CD4-positive, alpha-beta T cell treated with Interleukin-15 for 4 hours (primary cell): ENCODE measurements at regions not wholly inside any gene's neighbourhood (a gene's known extent, or its start where the extent isn't known, plus 50 kb on each side); places are given as distances from the start of the nearest gene placed in this dataset.
"Not testable (repeated sequence)": the region's sequence is repeated elsewhere in the genome, so short reads cannot be mapped to it uniquely, and the experiment has no call there.

ENCODE experiments used
- DNase-seq: peaks from one replicate; pipeline ENCODE4 v3.0.0-alpha.2; 2020; ENCODE audit warnings: low spot score

DNA sequence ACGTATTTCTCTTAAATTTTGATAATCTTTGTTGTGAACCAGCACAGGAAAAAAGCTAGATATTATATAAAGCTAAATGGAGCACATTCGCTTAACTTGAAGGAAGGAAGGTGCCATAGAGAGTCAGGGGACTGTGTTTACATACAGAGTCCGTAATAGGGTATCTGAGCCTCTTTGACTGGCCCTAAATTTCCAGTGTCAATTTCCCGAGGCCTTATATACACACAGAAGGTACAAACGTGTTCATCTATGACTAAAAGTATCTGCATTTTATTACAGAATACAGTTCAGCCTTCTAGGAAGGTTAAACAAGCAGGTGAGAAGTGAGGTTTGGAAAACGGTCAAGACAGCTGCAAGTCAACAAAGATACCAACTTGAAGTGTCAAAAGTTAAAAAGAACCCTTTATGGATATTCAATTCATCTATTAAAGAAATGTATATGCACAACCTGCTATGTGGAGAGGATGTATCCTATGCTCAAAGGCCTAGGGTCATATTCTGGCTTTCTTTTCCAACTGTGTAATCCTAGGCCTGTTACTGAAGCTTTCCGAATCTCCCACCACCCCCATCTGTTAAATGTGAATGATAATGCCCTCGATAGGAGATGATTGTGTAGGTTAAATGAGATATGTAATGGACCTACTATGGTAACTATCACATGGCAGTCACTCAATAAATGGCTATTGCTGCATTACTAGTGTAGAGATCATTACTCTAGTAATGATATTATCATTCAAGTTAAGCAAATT, 263.7 kb upstream of the MAF start:
- no peak for DNase-seq

DNA sequence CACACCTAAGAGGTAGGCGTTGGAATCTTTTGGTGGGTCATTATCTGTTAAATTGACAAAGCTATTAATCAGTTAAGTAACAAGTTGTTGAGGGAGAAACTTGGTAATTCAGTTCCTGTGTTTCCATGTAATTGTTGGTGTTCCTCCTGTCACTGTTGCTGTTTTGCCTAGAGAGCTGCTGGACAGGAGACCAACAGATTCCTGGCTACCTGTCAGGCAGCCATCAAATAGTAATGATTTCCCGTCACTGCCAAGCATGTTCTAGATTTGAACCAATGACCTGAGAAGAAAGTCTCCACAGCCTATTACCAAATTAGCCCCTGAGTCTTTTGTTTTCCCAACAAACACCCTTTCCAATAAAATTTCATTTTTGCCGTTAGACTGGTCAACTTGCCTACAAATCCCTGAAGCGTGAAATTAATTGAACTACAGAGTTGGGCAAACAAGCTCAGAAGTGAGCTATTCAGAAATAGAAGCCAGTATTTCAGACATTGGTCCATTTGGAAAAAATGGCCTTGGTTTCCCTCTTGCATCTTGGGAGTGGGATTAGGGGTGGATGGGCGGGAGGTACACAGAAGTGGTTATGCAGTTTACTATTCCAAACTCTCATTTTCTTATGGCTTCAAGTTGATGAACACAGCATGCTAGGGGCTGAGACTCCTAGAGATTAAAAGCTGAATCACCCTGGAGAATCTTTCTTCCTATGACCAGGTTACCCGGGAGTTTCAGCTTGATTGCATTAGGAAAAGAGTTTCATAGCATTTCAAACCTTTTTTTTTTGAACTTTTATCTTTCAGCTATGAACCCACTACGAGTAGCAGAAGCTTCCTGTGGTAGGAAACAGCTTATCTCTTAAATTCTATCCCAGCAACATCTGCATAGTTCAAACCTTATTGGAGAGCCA, 262.8 kb upstream of the MAF start:
- no peak for DNase-seq

DNA sequence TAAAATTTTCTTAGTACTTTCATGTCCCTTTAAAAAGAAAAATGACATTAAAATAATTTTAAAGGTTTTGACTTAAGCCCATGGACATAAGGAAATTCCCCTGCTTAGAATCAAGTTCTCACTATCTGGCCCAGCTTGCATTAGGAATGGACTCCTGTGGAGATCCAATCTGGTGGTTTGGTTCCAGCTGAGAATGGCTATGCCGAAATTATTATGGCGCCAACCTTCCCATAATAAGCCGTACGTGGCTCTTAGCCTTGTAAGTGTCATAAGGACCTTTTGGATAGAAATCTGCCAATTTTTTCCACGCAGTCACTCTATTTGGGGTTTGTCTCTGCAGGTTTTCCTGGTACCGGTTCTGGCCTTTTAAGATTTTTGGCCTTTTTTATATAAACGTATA, 262.1 kb upstream of the MAF start:
- no peak for DNase-seq

DNA sequence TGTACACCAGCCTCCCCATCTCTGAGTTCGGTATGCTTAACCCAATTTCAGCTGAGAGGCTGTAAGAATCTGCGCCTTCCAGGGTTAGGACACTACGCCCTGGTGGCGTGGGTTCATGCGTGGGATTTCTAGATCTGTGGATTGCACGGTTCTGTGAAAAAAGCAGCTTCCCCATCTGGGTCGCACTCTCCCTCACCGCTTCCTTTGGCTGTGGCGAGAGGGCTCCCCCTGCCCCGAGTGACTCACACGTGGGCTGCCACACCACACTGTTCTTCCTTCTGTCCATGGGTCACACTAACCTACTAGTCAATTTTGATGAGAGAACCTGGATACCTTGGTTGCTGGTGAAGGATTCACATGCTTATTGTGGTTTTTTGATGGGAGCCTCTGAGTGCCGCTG, 256.0 kb upstream of the MAF start:
- no peak for DNase-seq

DNA sequence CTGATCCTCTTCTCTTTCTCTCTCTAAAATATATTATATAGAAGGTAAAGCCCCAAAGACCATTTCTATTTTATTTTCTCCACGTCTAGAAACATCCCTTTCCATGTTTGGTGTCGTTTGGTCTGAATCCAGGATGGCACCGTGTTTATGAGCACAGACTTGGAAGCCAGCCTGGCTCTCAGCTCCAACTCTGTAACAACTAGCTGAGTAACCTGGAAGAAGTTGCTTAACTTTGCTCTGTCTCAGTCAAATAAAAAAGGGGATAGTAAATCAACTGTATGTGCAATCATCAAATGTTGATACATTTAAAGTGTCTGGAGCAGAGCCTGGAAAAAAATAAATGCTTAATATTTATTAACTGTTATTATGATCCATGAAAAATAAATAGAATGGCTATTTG, 249.8 kb upstream of the MAF start:
- no peak for DNase-seq

DNA sequence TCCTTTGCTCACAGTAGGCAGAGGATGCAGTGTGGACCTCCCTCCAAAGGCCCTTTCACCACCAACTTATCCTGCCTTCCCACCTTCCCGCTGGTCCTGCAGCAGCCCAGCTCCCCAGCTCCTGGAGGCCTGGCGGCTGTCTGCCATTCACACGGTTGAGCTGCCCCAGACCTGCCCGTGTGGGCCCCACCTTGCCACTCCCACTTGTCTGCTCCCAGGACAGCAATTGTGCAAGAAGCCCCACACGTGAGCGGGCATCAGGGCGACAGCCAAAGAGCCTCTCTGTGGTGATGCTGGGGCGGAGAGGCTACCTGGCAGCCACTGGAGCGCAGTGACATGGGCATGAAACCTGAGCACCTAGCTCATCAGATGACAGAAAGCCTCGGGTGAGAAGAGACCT, 248.6 kb upstream of the MAF start:
- no peak for DNase-seq

DNA sequence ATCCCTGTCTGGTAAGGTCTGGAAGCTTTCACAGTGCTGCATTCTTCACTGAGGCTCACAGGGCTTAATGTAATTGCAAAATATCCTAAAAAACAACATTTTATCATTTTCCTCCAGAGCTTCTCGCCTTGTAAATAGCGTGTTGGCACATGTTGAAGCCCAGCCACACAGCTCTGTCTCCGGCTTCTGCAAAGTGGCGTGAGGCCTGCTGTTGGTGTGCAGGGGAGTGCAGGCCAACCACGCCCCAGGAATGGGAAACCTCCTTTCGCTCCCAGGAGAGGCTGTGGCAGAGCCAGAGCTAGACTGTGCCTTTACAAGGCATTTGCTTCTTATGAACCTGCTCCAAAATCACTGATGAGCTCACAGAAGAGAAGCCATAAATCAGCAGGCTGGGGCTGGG, 248.2 kb upstream of the MAF start:
- DNase-seq: no peak

DNA sequence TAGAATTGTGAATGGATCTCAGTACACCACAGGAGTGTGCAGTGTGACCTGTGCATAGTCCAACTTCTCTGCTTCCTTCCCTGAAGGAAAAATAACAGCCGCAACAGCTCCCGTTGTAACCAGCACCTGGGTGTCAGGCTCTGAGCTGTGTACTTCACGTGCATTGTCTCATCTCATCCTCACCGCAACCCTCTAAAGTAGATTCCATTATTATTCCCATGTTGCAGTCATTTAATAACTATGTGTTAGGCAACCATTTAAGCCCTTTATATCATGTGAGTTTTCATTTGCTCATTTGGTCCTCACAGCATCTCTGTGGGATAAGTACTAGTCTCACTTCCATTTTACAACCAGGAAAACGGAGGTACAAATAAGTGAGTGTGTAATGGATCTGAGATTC, 247.0 kb upstream of the MAF start:
- DNase-seq: no peak

DNA sequence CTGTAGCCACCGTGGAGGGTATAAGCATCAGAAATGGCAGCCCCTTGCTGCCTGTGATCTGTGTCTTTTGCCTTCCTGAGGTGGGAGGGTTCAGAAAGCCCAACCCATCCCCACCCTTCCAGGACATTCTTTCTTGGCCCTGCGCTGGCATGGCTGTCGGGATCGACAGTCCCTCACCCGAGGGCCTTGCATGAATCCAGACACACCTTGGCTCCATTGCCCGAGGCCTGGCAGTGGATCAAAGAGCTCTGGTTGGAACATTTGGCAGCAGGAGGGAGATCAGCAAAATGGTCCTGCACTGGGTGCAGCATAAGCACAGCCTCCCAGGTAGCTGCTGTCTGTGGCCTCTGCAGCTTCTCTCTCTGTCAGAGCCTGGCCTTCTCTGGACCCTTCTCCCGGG, 246.6 kb upstream of the MAF start:
- no peak for DNase-seq

DNA sequence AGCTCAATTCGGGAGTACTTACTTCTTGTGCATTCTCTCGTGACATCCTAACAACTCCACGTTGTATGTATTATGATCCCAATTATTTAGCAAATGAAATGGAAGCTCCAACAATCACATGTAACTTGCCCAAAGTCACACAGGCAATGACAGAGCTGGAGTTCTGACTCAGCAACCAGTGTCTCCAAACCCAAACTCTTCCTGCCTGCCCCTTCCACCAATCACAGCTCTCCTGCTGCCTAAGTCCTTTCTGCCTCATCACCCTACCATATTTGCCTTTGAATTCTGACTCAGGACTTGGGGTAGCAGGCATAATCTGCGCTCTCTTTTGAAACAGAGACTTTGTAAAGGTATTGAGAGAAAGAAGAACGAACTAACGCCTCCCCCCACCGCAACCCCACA, 245.2 kb upstream of the MAF start:
- no peak for DNase-seq

DNA sequence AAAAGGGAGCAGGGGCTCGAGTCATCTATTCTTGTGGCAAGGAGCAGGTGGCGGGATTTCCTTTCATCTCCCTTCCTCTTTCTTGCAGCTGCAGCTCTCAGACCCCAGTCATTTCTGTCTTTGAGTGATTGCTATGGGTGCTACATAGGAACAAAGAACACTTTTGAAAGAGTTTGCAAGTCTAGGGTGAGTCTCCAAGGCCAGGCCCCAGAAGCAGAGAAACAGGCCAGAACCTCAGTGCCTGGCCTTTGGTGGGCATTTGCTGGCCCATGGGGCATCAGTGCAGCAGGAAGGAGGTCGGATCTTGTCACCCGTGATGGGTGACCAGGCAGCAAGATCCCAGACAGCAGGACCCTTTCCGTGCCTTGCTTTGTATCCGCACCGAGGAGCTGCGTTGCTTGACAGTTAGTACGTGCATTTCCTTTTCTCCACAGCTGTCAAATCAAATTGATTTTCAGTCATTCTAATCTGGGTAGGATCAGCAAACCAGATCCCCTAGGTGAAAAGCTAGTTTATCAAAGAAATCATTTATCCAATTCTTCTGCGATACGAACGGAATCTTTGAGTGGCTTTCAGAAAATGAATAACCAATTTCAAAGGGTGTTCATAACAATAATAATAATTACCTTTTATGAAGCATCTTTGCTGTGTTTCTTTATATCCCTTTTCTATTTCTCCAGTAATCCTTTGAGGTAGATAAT, 244.6 kb upstream of the MAF start:
- no peak for DNase-seq

DNA sequence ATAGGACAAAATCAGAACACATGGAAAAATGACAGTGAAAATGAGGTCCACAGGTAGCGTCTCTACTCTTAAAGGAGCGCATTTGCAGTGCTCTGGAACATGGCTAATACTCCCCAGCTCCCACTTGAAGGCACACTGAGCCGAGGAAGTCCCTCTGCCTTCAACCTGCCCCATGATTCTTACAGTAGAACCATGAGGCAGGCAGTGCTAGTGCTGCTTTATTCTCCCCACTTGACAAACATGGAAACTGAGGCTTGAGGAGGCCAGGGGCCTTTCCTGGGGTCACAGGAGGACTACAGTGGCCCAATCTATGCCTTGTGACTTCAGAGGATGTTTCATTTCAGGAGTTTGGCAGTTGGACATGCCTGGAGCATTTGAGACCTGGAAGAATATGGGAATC, 244.1 kb upstream of the MAF start:
- no peak for DNase-seq

DNA sequence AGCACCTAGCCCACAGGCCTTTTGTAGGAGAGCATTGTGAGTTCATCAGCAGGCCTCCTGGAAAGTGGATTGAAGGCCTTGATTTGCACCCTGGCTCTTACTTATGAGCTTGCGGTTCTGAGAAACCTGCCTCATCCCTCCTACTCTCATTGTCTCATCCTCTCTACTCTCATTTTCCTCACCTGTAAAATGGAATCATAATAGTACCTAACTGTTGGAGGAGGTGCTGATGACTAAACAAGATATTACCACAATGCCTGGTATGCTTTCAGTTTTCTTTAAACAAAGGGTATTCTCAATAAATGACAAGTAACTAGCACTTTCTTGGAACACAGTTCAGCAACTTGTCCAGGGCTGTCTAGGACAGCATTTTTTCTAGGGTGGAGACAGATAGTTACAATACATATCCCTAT, 243.1 kb upstream of the MAF start:
- DNase-seq: no peak

DNA sequence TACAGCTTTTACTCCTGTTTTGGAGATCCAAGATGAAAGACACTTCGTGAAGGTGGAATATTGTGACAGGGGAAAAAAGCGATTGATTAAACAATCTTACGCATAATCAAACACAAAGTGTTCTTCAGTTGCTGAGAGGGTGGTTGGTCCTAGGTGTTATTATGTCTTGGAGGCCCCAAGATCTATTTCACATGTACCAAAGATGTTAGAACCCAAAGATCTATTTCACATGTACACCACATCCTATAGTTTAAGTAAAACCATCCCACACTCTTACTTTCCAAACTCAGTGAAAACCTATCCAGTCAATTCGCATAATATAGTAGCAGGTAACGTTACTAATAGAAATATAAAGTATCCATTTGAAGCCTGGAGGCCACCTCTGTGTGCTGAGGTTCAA, 242.6 kb upstream of the MAF start:
- no peak for DNase-seq

DNA sequence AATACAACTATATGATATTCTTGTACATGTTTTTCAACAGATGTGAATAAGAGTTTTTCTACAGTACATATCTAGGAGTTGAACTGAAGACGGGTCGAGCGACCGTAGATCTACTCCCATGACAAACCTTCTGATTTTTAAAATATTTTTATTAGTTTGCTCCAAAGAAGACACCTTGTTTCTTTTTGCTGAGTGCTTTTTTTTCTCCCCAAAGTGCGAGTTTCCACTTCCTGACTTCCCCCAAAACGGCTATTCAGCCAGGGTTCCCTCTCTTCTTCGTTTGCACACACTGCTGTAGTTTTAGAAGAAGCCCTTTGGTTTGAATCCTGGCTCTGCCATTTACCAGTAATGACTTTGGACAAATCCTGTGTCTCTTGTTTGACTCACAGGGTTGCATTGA, 241.7 kb upstream of the MAF start:
- DNase-seq: no peak

DNA sequence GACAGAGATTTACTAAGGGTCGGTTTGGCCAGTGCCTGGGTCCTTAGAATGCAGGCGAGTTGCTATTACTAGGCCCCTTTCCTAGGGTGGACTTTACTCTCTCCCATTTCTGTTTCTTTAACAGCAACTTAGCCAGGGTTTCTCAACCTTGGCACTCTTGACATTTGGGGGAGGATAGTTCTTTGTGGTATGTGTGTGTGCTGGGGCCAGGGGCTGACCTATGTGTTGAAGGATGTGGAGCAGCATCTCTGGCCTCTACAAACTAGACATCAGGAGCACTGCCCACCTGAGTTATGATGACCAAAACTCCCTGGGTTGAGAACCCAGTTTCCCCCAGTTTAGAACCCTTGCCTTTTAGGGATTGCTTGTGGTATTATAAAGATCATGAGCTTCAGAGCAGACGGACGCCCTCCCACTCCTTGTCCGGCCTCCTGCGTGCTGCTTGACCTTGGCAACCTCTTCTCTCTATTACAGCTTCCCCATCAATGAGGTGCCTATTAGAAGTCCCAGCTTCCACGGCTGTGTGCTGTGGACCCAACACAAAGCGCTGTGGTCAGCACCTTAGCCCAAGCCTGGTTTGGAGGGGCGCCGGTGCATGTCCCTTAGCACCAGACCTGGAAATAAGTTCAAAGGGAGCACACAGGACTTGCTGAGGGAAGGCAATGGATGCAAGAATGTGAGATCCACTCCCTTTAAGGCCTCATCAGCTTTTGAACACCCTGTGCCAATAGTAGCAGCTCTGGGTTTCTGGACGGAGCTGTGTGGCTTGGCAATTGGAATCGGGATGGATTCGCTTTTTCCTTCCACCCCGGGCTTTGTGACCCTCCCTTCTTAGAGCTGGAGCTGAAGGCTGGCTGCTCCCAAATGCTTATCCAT, 239.2 kb upstream of the MAF start:
- DNase-seq: no peak

DNA sequence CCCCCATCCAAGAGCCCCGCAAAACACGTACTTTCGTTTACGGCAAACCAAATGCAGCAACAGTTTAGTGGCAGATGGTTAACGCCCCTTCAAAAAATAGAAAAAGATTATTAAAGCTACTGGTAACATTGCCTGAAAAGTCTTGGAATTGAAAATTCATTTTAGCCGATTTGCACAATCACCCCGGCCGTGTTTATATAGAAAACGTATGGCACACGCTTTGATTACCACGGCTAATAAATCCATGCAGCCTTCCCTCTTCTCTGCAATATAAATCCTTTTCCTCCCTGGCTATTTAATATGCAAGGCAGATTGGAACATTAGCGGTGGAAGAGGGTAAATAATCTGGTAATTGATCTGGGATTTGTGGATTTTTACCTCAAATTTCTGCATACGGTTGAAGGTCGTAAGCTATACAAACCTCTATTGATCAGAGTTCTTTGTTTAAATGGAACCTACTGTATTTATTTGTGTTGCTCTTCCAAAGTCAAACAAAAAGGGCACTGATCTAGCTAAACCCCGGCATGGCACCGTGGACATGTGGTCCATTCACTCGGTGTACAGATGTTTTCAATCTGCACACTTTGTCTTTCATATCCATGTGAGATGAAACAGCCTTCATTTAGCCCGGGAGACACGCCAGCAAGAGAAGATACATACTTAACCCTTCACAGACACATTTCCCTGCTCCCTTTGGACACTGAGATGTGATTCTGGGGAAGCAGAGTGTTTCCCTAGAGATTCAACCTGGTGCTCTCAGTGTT, 238.1 kb upstream of the MAF start:
- DNase-seq: no peak

DNA sequence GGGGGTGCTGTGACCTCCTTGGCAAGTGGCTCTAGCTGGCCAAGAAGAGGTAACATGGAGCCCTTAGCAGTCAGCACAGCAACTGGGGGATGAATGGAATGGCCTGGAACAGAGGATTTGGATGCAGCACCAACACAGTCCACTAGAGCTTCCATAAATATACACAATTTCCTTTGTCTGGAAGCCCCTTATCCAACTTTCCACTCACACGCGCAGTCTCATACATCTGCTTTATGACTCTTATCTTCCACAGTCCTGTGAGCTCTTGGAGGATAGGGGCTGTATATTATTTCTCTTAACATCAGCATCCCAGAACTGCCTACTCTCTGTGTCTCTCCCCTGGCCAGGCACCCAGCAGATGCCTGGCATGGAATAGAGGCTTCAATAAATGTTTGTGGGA, 235.6 kb upstream of the MAF start:
- DNase-seq: no peak

DNA sequence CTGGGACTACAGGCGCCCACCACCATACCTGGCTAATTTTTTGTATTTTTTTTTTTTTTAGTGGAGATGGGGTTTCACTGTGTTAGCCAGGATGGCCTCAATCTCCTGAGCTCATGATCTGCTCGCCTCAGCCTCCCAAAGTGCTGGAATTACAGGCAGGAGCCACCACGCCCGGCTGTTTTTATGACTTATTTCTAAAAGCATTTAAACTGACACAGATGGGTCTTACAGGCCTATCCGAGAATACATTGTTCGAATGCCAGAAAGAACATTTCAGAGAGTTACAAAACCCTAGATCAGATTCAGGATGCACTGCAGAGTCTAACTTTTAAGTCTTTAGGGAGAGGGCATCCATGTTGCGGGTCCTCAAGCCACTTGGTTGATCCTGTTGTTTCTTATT, 234.7 kb upstream of the MAF start:
- DNase-seq: no peak

DNA sequence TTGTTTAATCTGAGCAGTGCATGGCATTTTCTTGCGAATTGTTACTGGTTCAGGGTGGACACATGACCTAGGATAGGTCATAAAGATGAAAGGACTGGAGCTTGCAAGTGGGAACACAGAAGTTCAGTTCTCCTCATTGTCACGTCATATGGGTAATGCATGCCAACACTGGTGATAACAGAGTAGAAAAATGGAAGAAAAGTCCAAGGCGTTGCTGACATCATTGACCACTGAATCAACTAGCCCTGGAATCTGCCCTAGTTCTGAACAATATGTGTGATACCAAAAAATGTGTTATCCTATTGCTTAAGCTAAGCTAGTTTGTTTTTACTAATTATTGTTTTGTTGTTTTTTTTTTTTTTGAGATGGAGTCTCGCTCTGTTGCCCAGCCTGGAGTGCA, 234.2 kb upstream of the MAF start:
- no peak for DNase-seq

DNA sequence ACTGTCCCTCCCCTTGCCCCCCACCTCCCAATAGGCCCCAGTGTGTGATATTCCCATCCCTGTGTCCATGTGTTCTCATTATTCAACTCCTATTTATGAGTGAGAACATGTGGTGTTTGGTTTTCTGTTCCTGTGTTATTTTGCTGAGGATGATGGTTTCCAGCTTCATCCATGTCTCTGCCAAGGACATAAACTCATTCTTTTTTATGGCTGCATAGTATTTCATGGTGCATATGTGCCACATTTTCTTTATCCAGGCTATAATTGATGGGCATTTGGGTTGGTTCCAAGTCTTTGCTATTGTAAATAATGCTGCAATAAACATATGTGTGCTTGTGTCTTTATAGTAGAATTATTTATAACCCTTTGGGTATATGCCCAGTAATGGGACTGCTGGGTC, 233.5 kb upstream of the MAF start:
- not testable (repeated sequence) for DNase-seq
